ENCODE measurements at regions not wholly inside any gene's neighbourhood (a gene's known extent, or its start where the extent isn't known, plus 50 kb on each side); places are given as distances from the start of the nearest gene placed in this dataset.

GRCh38 chr2:181770150-181770549, 89.8 kb upstream of the NEUROD1 start:
- no peak for DNase-seq (ENCODE audit: low read depth, low spot score)

DNA sequence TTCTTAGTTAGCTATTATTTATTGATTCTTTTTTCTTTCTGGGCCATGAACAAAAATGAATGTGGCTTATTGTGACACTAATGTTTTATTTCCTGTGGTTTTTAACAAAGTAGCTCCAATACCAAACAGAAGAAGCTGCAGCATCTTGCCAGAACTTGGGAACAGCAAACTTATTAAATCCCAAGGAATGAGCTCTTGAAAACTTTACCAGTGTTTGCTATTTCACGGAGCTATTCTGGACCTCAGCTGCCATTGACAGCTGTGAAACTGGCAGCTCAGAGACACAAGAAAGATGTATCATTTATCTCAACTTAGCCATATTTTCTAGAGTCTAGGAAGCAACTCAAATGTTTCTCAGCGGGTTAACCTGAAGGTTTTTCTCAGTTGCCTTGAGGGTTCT, 91.0 kb upstream of the NEUROD1 start:
- no peak for DNase-seq (ENCODE audit: low read depth, low spot score)

- no peak for DNase-seq (ENCODE audit: low read depth, low spot score)
These were observed 92.0 kb upstream of the NEUROD1 start for GRCh38 chr2:181772334-181772733.

DNA sequence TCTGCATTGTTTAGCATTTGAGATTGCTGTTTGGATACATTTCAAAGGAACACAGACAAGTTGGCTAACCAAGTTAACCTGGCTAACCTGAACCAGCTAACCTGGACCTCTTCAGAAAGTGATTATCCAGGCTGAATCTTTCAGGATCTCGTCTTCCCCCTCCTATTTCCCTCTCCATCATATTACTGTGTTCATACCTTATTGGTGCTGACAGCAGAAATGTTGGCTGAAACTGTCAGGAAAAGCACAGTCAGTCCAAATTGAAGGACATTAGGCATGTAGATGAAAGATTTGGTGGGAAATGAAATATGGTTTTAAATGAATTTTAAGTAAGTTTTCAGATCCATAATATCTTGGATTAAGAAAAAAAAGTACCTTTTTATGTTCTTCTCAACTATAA, 92.5 kb upstream of the NEUROD1 start:
- no peak for DNase-seq (ENCODE audit: low read depth, low spot score)

GRCh38 chr2:181774685-181775084, 94.4 kb upstream of the NEUROD1 start:
- DNase-seq (ENCODE audit: low read depth, low spot score): no peak

DNA sequence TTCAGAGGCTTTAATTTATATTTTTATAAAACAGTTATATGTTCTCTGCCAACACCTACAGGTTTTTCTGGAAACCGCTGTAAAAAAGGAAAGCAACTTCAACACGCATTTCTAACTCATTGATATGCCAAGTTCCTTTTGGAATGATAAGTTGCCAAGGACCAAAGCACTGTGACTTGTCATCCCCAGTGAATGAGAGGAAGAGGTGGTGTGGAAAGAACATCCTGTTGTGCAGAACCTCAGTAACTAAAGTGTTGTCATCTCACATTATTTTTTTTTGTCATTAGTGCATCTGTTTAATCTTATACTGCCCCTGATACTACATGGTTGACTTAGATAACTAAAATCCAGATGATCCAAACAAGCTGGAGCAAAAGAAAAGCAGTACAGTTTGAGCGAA, 96.0 kb upstream of the NEUROD1 start:
- DNase-seq (ENCODE audit: low read depth, low spot score): no peak

DNA sequence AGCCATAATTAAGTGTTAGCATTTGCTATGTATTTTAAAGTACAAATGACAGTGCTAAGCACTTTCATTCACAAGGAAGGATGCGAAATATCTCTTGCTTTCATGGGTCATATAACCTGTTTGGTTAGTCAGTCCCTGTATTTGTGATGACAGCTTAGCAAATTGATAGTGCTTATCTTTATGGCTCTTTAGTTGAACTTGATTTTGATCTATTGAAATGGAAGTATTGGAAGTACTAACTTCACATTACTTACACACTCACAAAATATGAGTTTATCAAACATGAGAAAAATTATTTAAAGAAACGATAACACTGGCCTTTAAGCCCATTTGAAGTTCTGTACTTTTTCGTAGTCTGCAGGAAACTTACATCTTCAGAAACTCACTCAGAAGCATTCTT, 97.4 kb upstream of the NEUROD1 start:
- no peak for DNase-seq (ENCODE audit: low read depth, low spot score)

DNA sequence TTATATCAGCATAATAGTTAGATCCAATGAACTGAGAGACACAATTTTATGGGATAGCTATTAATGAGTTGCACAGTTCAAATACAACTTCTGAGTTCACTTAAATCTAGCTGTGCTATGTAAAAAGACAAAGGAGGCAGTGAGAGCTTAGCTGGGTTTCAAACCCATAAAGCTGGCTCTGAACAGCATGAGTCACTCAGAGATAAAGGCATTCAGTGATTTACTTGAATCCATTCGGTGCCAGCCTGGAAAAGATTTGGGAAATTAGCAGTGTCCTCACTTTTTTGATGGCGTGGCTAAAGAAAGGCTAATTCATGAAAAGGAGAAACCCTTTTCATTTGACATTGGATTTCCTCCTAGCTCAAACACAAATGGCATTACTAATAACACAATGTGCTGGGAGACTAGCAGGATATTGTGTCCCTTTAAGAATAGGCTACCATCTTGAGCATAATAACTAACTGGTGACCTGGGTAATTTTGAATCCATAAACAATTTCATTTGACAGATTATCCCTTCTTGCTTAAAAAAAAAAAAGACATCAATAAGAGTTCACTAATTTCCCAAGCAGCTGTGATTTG, 98.4 kb upstream of the NEUROD1 start:
- DNase-seq (ENCODE audit: low read depth, low spot score): no peak

- no peak for DNase-seq (ENCODE audit: low read depth, low spot score)
These were observed 99.1 kb upstream of the NEUROD1 start for GRCh38 chr2:181779288-181780021.

GRCh38 chr2:181780047-181780651, 99.8 kb upstream of the NEUROD1 start:
- no peak for DNase-seq (ENCODE audit: low read depth, low spot score)

DNA sequence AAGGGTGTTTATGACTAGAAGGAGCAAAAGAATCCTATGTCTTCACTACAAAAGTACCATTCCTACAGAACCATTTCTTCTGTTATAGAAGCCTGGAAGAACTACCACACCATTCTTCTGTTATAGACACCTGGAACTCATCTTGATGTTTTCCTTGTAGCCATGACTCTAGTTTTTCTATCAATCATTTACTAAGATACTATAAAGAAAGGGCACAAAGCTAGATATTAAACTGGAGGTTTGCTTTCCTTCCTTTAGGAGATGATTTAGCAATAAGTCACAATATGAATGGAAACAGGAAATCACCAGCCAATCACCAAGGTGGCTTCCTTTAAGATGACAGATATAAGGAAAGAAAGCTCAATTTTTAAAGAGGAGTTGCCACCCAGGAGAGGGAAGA, 100.3 kb upstream of the NEUROD1 start:
- no peak for DNase-seq (ENCODE audit: low read depth, low spot score)

- DNase-seq (ENCODE audit: low read depth, low spot score): no peak
These were observed 100.9 kb upstream of the NEUROD1 start for GRCh38 chr2:181781078-181781786.

GRCh38 chr2:181782660-181783059, 102.3 kb upstream of the NEUROD1 start:
- no peak for DNase-seq (ENCODE audit: low read depth, low spot score)

- no peak for DNase-seq (ENCODE audit: low read depth, low spot score)
These were observed 104.2 kb upstream of the NEUROD1 start for GRCh38 chr2:181784556-181784955.

DNA sequence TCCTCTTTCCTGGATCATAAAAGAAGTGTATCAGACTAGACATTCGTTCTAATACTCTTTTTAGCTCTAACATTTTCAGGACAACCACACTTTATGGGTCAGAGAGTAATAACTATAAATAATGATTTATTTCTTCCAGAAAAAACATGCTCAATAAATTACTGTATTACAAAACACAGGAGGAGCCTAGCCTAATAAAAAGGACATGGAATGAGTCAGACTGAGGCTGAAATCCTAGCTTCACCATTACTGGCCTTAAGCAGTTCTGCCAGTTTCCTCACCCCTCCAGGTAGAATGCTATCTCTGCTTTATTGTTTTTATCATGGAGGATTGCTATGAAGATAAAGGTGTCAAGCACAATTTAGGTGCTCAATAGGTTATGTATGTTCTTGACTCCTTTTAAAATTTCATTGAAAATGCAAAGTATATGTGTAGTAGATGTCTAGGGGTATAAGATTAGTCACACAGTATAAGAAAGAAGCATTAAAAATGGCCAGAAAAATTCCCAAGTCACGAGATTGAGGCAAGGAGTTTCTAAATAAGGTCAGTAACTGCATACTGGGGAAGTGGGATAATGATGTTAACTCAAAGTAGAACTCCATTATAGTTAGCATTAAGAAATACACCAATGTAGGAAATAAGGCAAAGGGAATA, 105.5 kb upstream of the NEUROD1 start:
- no peak for DNase-seq (ENCODE audit: low read depth, low spot score)

- DNase-seq (ENCODE audit: low read depth, low spot score): no peak
These were observed 104.9 kb upstream of the ITPRID2 start for GRCh38 chr2:181786371-181787228.

- no peak for DNase-seq (ENCODE audit: low read depth, low spot score)
These were observed 104.1 kb upstream of the ITPRID2 start for GRCh38 chr2:181787310-181788048.

- DNase-seq (ENCODE audit: low read depth, low spot score): no peak
These were observed 102.5 kb upstream of the ITPRID2 start for GRCh38 chr2:181788897-181789555.

DNA sequence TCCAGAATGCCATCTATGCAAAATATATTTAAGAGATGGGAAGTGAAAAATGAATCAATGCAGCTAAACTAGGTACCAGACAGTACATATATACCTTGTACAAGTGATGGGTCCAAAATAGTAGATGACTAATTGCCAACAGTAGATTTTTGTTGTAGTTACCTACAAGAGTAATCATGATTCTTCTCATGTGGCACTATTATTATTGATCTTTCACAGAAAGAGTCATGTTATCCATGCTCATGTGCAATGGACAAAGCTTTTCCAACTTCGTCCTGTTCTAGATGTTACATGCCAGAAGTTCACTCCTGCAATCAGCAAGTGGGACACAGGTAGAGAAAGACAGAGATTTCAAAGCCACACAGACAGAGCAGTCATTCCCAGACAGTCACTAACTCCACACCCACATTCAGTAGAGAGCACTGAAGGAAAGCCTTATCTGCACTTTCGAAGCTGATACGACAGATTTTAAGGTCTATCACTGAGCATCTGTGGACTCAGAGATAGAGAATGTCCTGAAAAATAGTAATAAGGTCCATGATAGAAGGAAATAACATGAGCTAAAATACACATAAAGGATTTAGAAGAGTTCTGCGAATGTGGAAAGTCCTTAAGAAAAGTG, 101.6 kb upstream of the ITPRID2 start:
- DNase-seq (ENCODE audit: low read depth, low spot score): no peak

Measured in iPS DF 19.7 (cell line).